Osteoblast (primary cell): ENCODE measurements at regions not wholly inside any gene's neighbourhood (a gene's known extent, or its start where the extent isn't known, plus 50 kb on each side); places are given as distances from the start of the nearest gene placed in this dataset.

Experiments used
- DNase-seq: peaks from one replicate; pipeline ENCODE4 v3.0.0; 2011; ENCODE audit warnings: low spot score, mixed read lengths; ENCODE audit not compliant: insufficient read length; ENCODE audit errors: missing footprints
- H2AFZ ChIP-seq: 2 replicates; pipeline ENCODE4 v1.6.0; 2011; ENCODE audit warnings: mild to moderate bottlenecking, low read length
- H3K27ac ChIP-seq: 2 replicates; pipeline ENCODE4 v1.5.1; 2011; ENCODE audit warnings: mild to moderate bottlenecking, low read depth, low read length, moderate library complexity
- H3K27me3 ChIP-seq: 2 replicates; pipeline ENCODE4 v1.6.0; 2012; ENCODE audit warnings: mild to moderate bottlenecking, control low read depth, inconsistent platforms, low read length, moderate library complexity; ENCODE audit not compliant: insufficient read depth
- H3K36me3 ChIP-seq: 2 replicates; pipeline ENCODE4 v1.5.1; 2011; ENCODE audit warnings: mild to moderate bottlenecking, low read length, control low read depth, moderate library complexity; ENCODE audit not compliant: insufficient read depth
- H3K4me1 ChIP-seq: 2 replicates; pipeline ENCODE4 v1.5.1; 2011; ENCODE audit warnings: mild to moderate bottlenecking, low read length, control low read depth, moderate library complexity; ENCODE audit not compliant: insufficient read depth
- H3K4me2 ChIP-seq: 2 replicates; pipeline ENCODE4 v1.6.0; 2011; ENCODE audit warnings: mild to moderate bottlenecking, low read length; ENCODE audit not compliant: insufficient read depth
- H3K4me3 ChIP-seq: fragments of 200-600 bp; sonication (generic); 3 replicates; pipeline ENCODE4 v1.5.1; 2012; ENCODE audit warnings: mild to moderate bottlenecking, low read length, inconsistent platforms; ENCODE audit not compliant: insufficient read depth
- H3K79me2 ChIP-seq: 2 replicates; pipeline ENCODE4 v1.6.0; 2012; ENCODE audit warnings: mild to moderate bottlenecking, low read length, control low read depth, inconsistent platforms; ENCODE audit not compliant: insufficient read depth
- H3K9me3 ChIP-seq: 2 replicates; pipeline ENCODE4 v1.5.1; 2011; ENCODE audit warnings: low read depth, low read length, control low read depth
- H4K20me1 ChIP-seq: 2 replicates; pipeline ENCODE4 v1.6.0; 2012; ENCODE audit warnings: mild to moderate bottlenecking, low read length, control low read depth; ENCODE audit not compliant: insufficient read depth
- CTCF ChIP-seq: IDR thresholded peaks from 2 replicates; pipeline ENCODE4 v1.5.1; 2011; ENCODE audit warnings: mild to moderate bottlenecking, low read depth, low read length, moderate library complexity; ENCODE audit errors: extremely low read depth

DNA sequence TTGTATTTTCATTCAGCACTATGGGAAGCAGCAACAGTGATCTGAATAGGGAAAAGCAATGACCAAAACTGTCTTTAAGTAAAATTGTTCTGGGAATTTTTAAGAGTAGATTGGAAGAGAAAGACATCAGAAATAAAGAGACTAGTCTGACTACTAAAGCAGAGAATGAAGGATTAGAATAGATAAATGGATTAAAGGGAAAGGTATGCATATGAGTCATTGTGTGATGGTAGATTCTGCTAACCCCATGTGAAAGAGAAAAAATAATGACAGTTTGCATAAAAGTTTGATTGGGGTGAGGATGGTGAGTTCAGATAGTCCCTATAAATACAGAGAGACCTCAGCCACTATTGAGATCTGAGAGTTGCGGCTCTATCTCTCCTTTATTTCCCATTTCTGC lies 139.6 kb upstream of the DCC start:
- Histone ChIP-seq H3K4me3 (no peak overlapping the region), H3K79me2 (no peaks in the 10 kb centered on the region), H3K4me2 (no peak overlapping the region), H3K27ac (no peak overlapping the region), H3K9me3 (peaks cover 2% of the 10 kb centered on the region), H3K4me1 (no peaks in the 10 kb centered on the region), H2AFZ (no peak overlapping the region), H3K27me3 (no peaks in the 10 kb centered on the region), H4K20me1 (no peaks in the 10 kb centered on the region), H3K36me3 (no peaks in the 10 kb centered on the region)
- no peak for TF ChIP-seq CTCF
- DNase-seq = no peak

DNA sequence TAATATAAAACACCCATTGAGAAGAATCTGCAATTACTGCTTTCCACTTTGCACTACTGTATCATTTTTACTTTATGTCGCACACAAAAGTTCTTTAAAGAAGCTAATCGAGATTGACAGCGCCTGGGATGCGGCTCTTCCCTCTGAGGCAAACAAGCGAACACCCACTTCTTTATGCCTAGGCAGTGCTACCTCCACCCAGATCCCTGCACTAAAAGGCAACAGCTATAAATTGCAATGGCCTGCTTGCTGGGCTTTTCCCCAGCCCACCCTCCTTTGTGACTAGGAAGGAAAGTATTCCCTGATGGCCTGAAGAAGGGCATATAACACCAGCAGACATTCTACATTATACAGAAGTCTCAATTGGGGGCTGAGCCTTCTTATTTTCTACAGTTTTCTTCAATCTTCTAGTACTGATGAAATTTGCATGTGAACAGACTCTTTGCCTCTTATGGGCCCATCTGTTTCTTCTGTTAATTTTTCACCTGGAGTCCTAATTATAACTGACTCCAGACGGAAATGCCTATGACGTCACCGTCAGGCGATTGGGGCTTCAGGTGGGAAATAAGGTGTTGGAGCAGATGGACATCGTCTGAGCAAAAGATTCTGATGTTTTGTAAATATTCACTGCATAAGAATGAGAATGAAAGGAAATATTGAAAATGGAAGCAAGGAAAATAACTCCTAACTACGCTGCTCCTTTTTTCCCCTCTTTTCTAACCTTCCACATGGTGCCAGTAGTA lies 138.9 kb upstream of the DCC start:
- no peak for DNase-seq
- Histone ChIP-seq H3K9me3 (peaks cover 2% of the 10 kb centered on the region), H3K4me3 (no peak overlapping the region), H3K79me2 (no peaks in the 10 kb centered on the region), H4K20me1 (no peaks in the 10 kb centered on the region), H2AFZ (no peak overlapping the region), H3K36me3 (no peaks in the 10 kb centered on the region), H3K27me3 (no peaks in the 10 kb centered on the region), H3K4me1 (no peaks in the 10 kb centered on the region), H3K4me2 (no peak overlapping the region), H3K27ac (no peak overlapping the region)
- no peak for TF ChIP-seq CTCF

GRCh38 chr18:52208646-52209045 lies 131.4 kb upstream of the DCC start:
- no peak for TF ChIP-seq CTCF
- Histone ChIP-seq H3K9me3 (no peaks in the 10 kb centered on the region), H2AFZ (no peak overlapping the region), H3K4me2 (no peak overlapping the region), H3K79me2 (no peaks in the 10 kb centered on the region), H3K27me3 (no peaks in the 10 kb centered on the region), H3K27ac (no peak overlapping the region), H3K4me3 (no peak overlapping the region), H3K4me1 (no peaks in the 10 kb centered on the region), H4K20me1 (no peaks in the 10 kb centered on the region), H3K36me3 (no peaks in the 10 kb centered on the region)
- DNase-seq = no peak

- no peaks in the 10 kb centered on the region for H3K79me2 ChIP-seq
- no peak overlapping the region for H3K4me3 ChIP-seq
- no peak overlapping the region for H3K27ac ChIP-seq
- no peaks in the 10 kb centered on the region for H4K20me1 ChIP-seq
- no peaks in the 10 kb centered on the region for H3K27me3 ChIP-seq
- TF ChIP-seq CTCF = no peak
- DNase-seq = no peak
- H2AFZ ChIP-seq = no peak overlapping the region
- H3K36me3 ChIP-seq = no peaks in the 10 kb centered on the region
- no peaks in the 10 kb centered on the region for H3K4me1 ChIP-seq
- no peak overlapping the region for H3K4me2 ChIP-seq
- no peaks in the 10 kb centered on the region for H3K9me3 ChIP-seq
Measured at GRCh38 chr18:52216109-52216508, 123.9 kb upstream of the DCC start.
